MCF 10A (cell line): ENCODE measurements at regions not wholly inside any gene's neighbourhood (a gene's known extent, or its start where the extent isn't known, plus 50 kb on each side); places are given as distances from the start of the nearest gene placed in this dataset.

ENCODE experiments used
- BruUV-seq: library from RNA; stranded (reverse); fragments of 400-500 nt; replicated peaks from 2 replicates; lab custom pipeline; 2021; lab: Mats Ljungman, UMichigan
- CTCF ChIA-PET: fragments of 300-600 bp; sonication (Branson Sonifier 250); formaldehyde crosslinking; extraction: SDS; loops from one replicate; lab custom pipeline; 2021; ENCODE audit warnings: antibody characterized with exemption, inconsistent platforms; lab: Yijun Ruan, JAX
- POLR2A ChIA-PET: fragments of 300-600, 350-650 bp; sonication (Branson Sonifier 250); formaldehyde crosslinking; extraction: SDS; loops from one replicate; lab custom pipeline; 2020; ENCODE audit warnings: antibody characterized with exemption, inconsistent platforms; lab: Yijun Ruan, JAX
- DNase-seq: peaks from one replicate; pipeline ENCODE4 v3.0.0-alpha.2; 2018; ENCODE audit not compliant: unreplicated experiment
- H3K27ac Mint-ChIP-seq: one replicate; pipeline ENCODE4 v1.8.0; 2022; ENCODE audit warnings: mild to moderate bottlenecking, low read depth, mixed read lengths; ENCODE audit not compliant: unreplicated experiment
- H3K27me3 Mint-ChIP-seq: one replicate; pipeline ENCODE4 v1.8.0; 2022; ENCODE audit warnings: mixed read lengths; ENCODE audit not compliant: insufficient read depth, unreplicated experiment
- H3K36me3 Mint-ChIP-seq: one replicate; pipeline ENCODE4 v1.8.0; 2022; ENCODE audit warnings: mild to moderate bottlenecking, moderate library complexity, mixed read lengths; ENCODE audit not compliant: insufficient read depth, unreplicated experiment
- H3K4me1 Mint-ChIP-seq: one replicate; pipeline ENCODE4 v1.8.0; 2022; ENCODE audit warnings: mixed read lengths; ENCODE audit not compliant: insufficient read depth, unreplicated experiment
- H3K4me3 Mint-ChIP-seq: one replicate; pipeline ENCODE4 v1.8.0; 2022; ENCODE audit warnings: mild to moderate bottlenecking, moderate library complexity, mixed read lengths; ENCODE audit not compliant: unreplicated experiment
- H3K9me3 Mint-ChIP-seq: one replicate; pipeline ENCODE4 v1.8.0; 2022; ENCODE audit warnings: mixed read lengths; ENCODE audit not compliant: unreplicated experiment
- CTCF ChIP-seq: fragments of 200-600 bp; IDR thresholded peaks from one replicate; pipeline ENCODE4 v1.8.0; 2022; ENCODE audit warnings: antibody characterized with exemption, mild to moderate bottlenecking; ENCODE audit not compliant: unreplicated experiment
- intact Hi-C: fragments of 100-400 bp; cut with micrococcal nuclease; formaldehyde crosslinking; loops from 2 replicates; pipeline ENCODE4 v1.14.1; 2022

- intact Hi-C loops: no loop called here
- Mint-ChIP-seq H3K27me3 (peaks cover 26% of the 10 kb centered on the region), H3K27ac (no peak overlapping the region), H3K4me3 (no peak overlapping the region), H3K4me1 (peaks cover 11% of the 10 kb centered on the region), H3K36me3 (peaks cover 9% of the 10 kb centered on the region), H3K9me3 (no peaks in the 10 kb centered on the region)
- BruUV-seq: no TSS peak
- no peak for DNase-seq
- ChIA-PET CTCF (interaction anchor here (0.9 to 1.3 kb wide), 4 partner anchors 9 to 133 kb away, joined by 3 to 4 read pairs (median 4); no protein-coding TSS in a partner anchor), POLR2A (interaction anchor here (0.5 to 1.6 kb wide), 13 partner anchors 8 to 789 kb away, joined by 3 to 8 read pairs (median 3); no protein-coding TSS in a partner anchor)
- TF ChIP-seq CTCF: no peak
Observed at GRCh38 chrX:110964786-110965185, 131.2 kb upstream of the PAK3 start.

GRCh38 chrX:110962451-110962850 is 133.5 kb upstream of the PAK3 start:
- H3K9me3 Mint-ChIP-seq: no peaks in the 10 kb centered on the region
- intact Hi-C loops: no loop called here
- ChIA-PET POLR2A (no interaction called here), CTCF (no interaction called here)
- no TSS peak for BruUV-seq
- no peak overlapping the region for H3K4me3 Mint-ChIP-seq
- H3K27me3 Mint-ChIP-seq: peaks cover 17% of the 10 kb centered on the region
- peaks cover 9% of the 10 kb centered on the region for H3K36me3 Mint-ChIP-seq
- H3K27ac Mint-ChIP-seq: no peak overlapping the region
- no peak for TF ChIP-seq CTCF
- H3K4me1 Mint-ChIP-seq: peaks cover 11% of the 10 kb centered on the region
- no peak for DNase-seq

GRCh38 chrX:110955706-110956105 is 140.3 kb upstream of the PAK3 start:
- no TSS peak for BruUV-seq
- intact Hi-C loops: no loop called here
- no peak for DNase-seq
- TF ChIP-seq CTCF: no peak
- CTCF ChIA-PET: interaction anchor here (0.8 kb wide), 1 partner anchor 9 kb away, joined by 3 read pairs; no protein-coding TSS in a partner anchor
- POLR2A ChIA-PET: interaction anchor here (1.0 kb wide), 1 partner anchor 10 kb away, joined by 3 read pairs; no protein-coding TSS in a partner anchor
- Mint-ChIP-seq H3K27ac (no peak overlapping the region), H3K4me3 (no peak overlapping the region), H3K9me3 (no peaks in the 10 kb centered on the region), H3K4me1 (peaks cover 12% of the 10 kb centered on the region), H3K36me3 (peaks cover 17% of the 10 kb centered on the region), H3K27me3 (peaks cover 41% of the 10 kb centered on the region)

GRCh38 chrX:110954428-110955100 is 141.4 kb upstream of the PAK3 start:
- CTCF ChIA-PET: no interaction called here
- POLR2A ChIA-PET: interaction anchor here (0.9 to 1.3 kb wide), 2 partner anchors 12 to 14 kb away, joined by 3 to 5 read pairs; no protein-coding TSS in a partner anchor
- BruUV-seq: no TSS peak
- Mint-ChIP-seq H3K27me3 (peaks cover 48% of the 10 kb centered on the region), H3K27ac (peak overlapping the region; percentile 59), H3K4me1 (peaks cover 15% of the 10 kb centered on the region), H3K9me3 (no peaks in the 10 kb centered on the region), H3K4me3 (no peak overlapping the region), H3K36me3 (peaks cover 17% of the 10 kb centered on the region)
- DNase-seq: no peak
- no peak for TF ChIP-seq CTCF
- intact Hi-C loops: no loop called here
